GM12873 (cell line): ENCODE measurements at regions not wholly inside any gene's neighbourhood (a gene's known extent, or its start where the extent isn't known, plus 50 kb on each side); places are given as distances from the start of the nearest gene placed in this dataset.
A peak's percentile ranks its signal among the peaks of the same experiment; 100 is the strongest.

ENCODE experiments used
- TF ChIP-seq, protein P1 (sequence below): IDR thresholded peaks from 2 replicates; pipeline ENCODE4 v1.5.1; 2012; ENCODE audit warnings: low read depth, mild to moderate bottlenecking, moderate library complexity, low read length, control low read depth; ENCODE audit not compliant: insufficient read depth; ENCODE audit errors: missing control alignments

DNA sequence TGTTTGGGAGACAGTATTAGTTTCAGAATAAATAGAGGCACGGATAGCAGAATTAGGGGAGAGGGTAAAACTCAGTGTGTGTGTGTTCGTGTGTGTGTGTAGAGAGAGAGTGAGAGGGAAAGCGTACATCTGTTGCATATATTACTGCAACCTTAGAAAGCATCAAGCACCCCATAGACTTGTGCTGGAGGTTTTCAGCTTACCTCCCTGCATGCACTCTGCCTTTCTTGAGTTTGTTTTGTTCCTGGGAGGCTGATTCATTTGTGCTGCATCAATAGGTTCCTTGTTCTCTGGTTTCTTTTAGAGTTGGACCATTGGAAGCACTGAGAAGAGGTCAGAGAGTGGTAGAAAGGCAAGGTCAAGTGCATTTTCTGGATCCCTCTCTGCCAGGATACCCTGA, 104.4 kb upstream of the KCNK1 start:
- TF ChIP-seq, protein P1, sequence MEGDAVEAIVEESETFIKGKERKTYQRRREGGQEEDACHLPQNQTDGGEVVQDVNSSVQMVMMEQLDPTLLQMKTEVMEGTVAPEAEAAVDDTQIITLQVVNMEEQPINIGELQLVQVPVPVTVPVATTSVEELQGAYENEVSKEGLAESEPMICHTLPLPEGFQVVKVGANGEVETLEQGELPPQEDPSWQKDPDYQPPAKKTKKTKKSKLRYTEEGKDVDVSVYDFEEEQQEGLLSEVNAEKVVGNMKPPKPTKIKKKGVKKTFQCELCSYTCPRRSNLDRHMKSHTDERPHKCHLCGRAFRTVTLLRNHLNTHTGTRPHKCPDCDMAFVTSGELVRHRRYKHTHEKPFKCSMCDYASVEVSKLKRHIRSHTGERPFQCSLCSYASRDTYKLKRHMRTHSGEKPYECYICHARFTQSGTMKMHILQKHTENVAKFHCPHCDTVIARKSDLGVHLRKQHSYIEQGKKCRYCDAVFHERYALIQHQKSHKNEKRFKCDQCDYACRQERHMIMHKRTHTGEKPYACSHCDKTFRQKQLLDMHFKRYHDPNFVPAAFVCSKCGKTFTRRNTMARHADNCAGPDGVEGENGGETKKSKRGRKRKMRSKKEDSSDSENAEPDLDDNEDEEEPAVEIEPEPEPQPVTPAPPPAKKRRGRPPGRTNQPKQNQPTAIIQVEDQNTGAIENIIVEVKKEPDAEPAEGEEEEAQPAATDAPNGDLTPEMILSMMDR, result no peak

DNA sequence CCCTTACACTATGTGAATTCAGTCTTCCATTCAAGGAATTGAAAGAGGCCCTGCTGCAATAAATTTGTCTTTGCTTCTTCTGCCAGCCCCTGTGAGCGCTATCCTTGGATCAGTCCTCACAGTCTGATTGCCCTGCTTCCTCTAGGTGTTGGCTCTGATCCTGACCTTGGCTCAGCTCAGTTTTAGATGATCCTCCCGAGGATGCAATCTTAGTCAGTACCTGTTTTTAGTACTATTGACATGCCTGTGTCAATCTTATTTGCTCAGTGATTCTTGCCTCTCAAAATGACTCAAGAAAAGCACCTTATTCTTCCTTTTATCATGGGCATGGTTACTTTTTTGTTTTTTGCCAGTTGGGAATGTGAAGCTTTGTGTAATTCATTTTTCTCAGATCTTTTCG, 101.4 kb upstream of the KCNK1 start:
- TF ChIP-seq, protein P1, result no peak

DNA sequence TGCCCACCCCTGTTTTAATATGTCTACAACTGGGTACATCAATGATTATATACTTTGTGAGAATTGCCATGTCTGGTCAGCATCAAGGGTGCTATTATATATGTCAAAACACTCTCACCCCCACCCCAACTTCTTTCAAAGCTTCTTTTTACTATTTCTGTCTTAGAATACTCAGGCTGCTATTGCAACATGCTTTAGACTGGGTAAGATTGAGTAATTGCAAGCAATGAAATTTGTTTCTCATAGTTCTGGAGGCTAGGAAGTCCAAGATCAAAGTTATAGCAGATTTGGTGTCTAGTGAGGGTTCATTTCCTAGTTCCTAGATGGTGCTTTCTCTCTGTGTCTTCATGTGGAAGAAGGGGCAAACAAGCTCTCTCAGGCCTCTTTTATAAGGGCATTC, 100.5 kb upstream of the KCNK1 start:
- TF ChIP-seq, protein P1, result no peak

DNA sequence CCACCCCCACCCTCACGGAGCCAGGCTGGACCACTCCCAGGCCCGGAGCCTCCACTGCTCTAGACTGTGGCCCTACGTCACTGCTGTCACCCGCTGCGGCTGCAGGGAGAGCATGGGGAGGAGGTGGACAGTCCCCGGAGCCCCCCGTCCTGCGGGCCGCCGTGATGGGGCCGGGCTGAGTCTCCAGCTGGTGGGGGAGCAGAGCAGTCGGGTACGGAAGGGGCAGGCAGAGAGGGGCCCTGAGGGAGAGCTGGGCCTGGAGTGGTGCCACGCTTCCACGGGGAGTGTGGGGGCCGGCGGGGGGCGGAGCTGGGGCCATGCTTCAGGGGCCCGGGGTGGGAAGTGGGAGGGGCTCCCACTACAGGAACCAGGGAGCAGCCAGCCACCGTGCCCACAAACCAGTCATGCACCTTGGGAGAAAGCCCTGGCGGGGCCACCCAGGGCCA, 98.9 kb upstream of the KCNK1 start:
- TF ChIP-seq, protein P1, result no peak

DNA sequence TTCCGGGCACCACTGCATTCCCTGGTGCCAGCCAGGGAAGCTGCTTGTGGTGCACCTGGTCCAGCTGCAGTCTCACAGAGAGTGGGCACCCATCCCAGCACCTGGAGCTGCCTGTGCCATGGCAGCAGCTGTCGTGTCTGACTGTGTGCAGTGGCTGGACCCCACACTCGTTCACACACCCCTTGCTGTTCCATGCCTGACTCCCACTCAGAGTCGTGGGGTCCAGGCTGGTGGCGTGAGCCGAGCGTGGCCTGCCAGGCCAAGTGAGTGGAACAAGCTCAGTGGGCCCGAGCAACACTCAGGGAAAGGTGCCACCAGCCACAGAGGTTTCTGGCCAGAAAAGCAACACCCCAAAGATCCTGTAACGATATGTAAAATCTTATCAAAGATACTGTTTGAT, 97.2 kb upstream of the KCNK1 start:
- TF ChIP-seq, protein P1, result no peak

DNA sequence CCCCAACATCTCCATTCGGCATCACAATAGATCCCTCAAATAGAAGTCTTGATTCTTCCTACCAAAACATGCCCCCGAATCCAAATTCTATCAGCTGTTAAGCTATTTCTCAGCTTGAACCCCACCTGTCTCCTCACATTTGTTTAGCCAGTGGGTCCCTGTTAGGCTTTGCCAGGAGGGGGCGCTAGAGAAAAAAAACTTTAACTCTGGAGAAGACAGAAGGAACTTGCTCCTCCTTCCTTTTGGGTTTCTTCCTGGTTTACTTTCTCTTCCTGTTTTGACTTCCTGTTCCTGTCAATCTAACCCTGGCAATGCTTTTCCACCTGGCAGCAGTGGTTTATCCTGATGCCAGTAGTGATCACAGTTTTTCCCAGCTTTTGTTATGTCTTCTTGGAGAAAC, 95.6 kb upstream of the KCNK1 start:
- TF ChIP-seq, protein P1, result peak; percentile 68

DNA sequence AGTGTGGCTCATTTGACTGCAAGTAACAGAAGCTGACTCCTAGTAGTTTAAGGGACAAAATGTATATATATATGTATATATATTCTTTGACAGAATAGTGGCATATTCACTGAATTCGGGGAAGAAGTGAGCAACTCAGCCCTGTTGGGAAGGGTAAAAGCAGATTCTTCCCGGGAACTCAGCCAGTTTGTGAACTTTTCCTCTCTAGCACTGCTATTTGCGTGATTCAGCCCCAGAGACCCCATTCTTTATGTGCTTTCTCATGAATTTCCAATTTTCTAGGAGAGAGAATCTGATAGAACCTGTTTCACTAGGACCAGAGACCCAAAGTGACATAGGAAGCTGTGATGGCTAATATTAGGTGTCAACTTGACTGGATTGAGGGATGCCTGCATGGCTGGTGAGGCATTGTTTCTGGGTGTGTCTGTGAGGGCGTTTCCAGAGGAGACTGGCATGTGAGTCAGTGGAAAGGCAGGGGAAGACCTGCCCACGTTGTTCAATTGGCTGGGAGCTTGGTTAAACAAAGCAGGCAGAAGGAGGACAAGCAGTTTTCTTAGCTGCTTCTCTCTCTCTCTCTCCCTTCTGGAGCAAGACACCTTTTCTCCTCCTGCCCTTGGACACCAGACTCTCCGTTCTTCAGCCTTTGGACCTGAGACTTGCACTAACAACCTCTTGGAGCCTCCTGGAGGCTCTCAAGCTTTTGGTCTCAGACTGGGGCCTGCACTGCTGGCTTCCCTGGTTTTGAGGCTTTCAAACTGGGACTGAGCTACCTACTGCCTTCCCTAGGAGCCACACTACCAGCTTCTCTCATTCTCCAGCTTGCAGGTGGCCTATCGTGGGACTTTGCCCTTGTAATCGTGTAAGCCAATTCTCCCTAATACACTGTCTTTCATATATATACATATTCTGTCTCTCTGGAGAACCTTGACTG, 93.4 kb upstream of the KCNK1 start:
- TF ChIP-seq, protein P1, result no peak
